ENCODE measurements at regions not wholly inside any gene's neighbourhood (a gene's known extent, or its start where the extent isn't known, plus 50 kb on each side); places are given as distances from the start of the nearest gene placed in this dataset. TPM values are rescaled to one million over a fixed set of nuclear protein-coding genes. Genes with fewer than 3 reads are reported as not detected.

DNA sequence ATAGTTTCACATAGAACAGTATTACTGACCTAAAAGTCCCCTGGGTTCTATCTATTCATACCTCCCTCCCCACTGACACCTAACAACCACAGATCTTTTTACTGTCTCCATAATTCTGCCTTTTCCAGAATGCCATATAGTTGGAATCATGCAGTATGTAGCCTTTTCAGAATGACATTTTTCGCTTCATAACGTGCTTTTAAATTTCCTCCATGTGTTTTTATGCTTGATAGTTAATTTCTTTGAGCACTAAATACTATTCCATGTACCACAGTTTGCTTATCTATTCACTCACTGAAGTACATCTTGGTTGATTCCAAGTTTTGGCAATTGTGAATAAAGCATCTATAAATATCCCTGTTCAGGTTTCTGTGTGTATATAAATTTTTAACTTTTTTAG is 77.7 kb upstream of the GPR149 start:
- FAIRE-seq: no peak
- no peak for DNase-seq (ENCODE audit: low spot score in 2 of 2)

DNA sequence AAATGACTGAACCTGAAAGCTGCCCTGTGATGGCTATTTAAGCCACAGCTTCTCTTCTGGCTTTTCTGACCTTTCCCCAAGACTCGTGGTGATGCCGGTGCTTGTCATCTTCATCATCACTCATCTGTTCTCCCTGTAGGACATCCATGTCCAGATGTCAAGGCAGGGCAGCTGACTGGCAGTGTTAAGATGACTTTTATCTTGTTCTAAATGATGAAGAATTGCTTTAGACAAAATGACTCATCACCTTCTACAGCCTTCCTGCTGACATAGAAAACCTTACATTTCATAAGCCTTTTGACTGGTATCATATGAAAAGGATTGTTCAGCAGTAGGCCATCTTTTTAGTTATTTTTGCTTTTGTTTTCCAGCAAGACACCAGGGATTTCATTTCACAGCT is 67.0 kb upstream of the GPR149 start:
- FAIRE-seq: no peak
- DNase-seq (ENCODE audit: low spot score in 2 of 2): no peak

DNA sequence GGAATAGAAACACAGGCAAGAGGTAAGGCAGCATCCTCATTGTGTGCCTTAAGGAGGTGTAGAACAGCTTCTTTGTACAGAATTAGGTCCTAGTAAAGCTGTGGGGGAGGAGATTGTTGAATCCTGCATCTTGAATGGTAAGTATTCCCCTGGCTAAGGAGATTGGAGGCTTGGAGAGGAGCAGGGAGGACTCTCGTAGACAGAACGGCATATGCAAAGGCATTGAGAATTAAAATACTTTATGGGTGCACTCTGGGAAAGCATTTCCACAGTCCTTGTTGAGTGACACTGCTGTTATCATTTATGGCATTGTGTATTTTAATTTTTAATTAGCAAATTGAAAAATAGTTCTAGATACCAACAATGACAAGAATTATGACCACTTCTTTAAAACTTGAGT is 66.5 kb upstream of the GPR149 start:
- no peak for FAIRE-seq
- DNase-seq (ENCODE audit: low spot score in 2 of 2): no peak

GRCh38 chr3:154486949-154487348 is 57.0 kb upstream of the GPR149 start:
- no peak for DNase-seq (ENCODE audit: low spot score in 2 of 2)
- no peak for FAIRE-seq

GRCh38 chr3:154482507-154482906 is 52.5 kb upstream of the GPR149 start:
- DNase-seq (ENCODE audit: low spot score in 2 of 2) (no peak), FAIRE-seq (no peak)

GRCh38 chr3:154480033-154480432 is 50.0 kb upstream of the GPR149 start:
- DNase-seq (ENCODE audit: low spot score in 2 of 2) (no peak), FAIRE-seq (no peak)

Small RNA genes in the stretch of these regions (small RNA-seq; reads per million reads assigned to genes)
- not detected for gene DYNLL1P5
